Lung (tissue), 11 donors: ENCODE measurements at regions not wholly inside any gene's neighbourhood (a gene's known extent, or its start where the extent isn't known, plus 50 kb on each side); places are given as distances from the start of the nearest gene placed in this dataset.

Source experiments
- ATAC-seq: fragments of 200-7000 bp; cut with Tn5 transposase; one replicate; pipeline ENCODE4 v1.9.1; 2020; ENCODE audit warnings: moderate number of reproducible peaks; ENCODE audit not compliant: insufficient read depth, low FRiP score
- DNase-seq, 3 donors: peaks; one replicate each; pipeline ENCODE4 v3.0.0-alpha.2; 2013 to 2017
- H3K27ac ChIP-seq, 2 donors: one replicate each; pipeline ENCODE4 v1.5.1; 2013; ENCODE audit warnings: mild to moderate bottlenecking in 2 of 2, moderate library complexity in 2 of 2, control low read depth in 1 of 2, inconsistent platforms in 1 of 2, low read depth in 1 of 2, low read length in 1 of 2
- H3K27me3 ChIP-seq, 3 donors: one replicate each; pipeline ENCODE4 v1.5.1; 2013; ENCODE audit warnings: low read length in 2 of 3; ENCODE audit not compliant: control insufficient read depth in 3 of 3, insufficient read depth in 3 of 3
- H3K36me3 ChIP-seq, 4 donors: one replicate each; pipeline ENCODE4 v1.5.1; 2013; ENCODE audit warnings: low read length in 4 of 4, mild to moderate bottlenecking in 1 of 4, moderate library complexity in 1 of 4; ENCODE audit not compliant: control insufficient read depth in 4 of 4, insufficient read depth in 4 of 4
- H3K4me1 ChIP-seq, 5 donors: one replicate each; pipeline ENCODE4 v1.5.1; 2013; ENCODE audit warnings: low read length in 5 of 5, mild to moderate bottlenecking in 2 of 5, moderate library complexity in 1 of 5; ENCODE audit not compliant: control insufficient read depth in 5 of 5, insufficient read depth in 5 of 5
- H3K4me3 ChIP-seq: one replicate; pipeline ENCODE4 v1.5.1; 2013; ENCODE audit warnings: mild to moderate bottlenecking, control low read depth, moderate library complexity
- H3K9ac ChIP-seq, 2 donors: one replicate each; pipeline ENCODE4 v1.5.1; 2013; ENCODE audit warnings: low read length in 2 of 2, control low read depth in 1 of 2; ENCODE audit not compliant: insufficient read depth in 1 of 2
- H3K9me3 ChIP-seq, 4 donors: one replicate each; pipeline ENCODE4 v1.5.1; 2013; ENCODE audit warnings: low read length in 3 of 4, mild to moderate bottlenecking in 1 of 4, moderate library complexity in 1 of 4; ENCODE audit not compliant: control insufficient read depth in 4 of 4, insufficient read depth in 3 of 4
- WGBS, 2 donors: extraction: QIAGEN DNeasy Blood & Tissue Kit; methylation state at CpG; one replicate each; pipeline ENCODE4 v1.1.7; 2013; 5-methylcytosine and 5-hydroxymethylcytosine counted together
- TF ChIP-seq, protein P1 (sequence below): IDR thresholded peaks from 2 replicates; pipeline ENCODE4 v1.5.1; 2012; ENCODE audit warnings: mild to moderate bottlenecking; ENCODE audit errors: control extremely low read depth, extremely low read depth
- donor health status: control.
- donor health status: control.
- donor health status: Bipolar disorder and iron deficiency.
- donor health status: healthy.
- donor health status: DM: yes; HTN: yes; CAD: no.

- H3K27me3 ChIP-seq = peaks cover 0 to 3% (median 3%) of the 10 kb centered on the region in 3 donors
- no peak overlapping the region for H3K9ac ChIP-seq
- peaks cover 0 to 2% (median 0%) of the 10 kb centered on the region in 4 donors for H3K9me3 ChIP-seq
- no peaks in the 10 kb centered on the region for H3K36me3 ChIP-seq
- ATAC-seq (no peak), DNase-seq (no peak)
- whole genome bisulfite sequencing, 2 donors = 88 to 89% methylated on average over 4 of the region's 4 CpGs
- H3K4me3 ChIP-seq = no peak overlapping the region
- H3K27ac ChIP-seq = no peak overlapping the region
- H3K4me1 ChIP-seq = no peaks in the 10 kb centered on the region
- TF ChIP-seq, protein P1, sequence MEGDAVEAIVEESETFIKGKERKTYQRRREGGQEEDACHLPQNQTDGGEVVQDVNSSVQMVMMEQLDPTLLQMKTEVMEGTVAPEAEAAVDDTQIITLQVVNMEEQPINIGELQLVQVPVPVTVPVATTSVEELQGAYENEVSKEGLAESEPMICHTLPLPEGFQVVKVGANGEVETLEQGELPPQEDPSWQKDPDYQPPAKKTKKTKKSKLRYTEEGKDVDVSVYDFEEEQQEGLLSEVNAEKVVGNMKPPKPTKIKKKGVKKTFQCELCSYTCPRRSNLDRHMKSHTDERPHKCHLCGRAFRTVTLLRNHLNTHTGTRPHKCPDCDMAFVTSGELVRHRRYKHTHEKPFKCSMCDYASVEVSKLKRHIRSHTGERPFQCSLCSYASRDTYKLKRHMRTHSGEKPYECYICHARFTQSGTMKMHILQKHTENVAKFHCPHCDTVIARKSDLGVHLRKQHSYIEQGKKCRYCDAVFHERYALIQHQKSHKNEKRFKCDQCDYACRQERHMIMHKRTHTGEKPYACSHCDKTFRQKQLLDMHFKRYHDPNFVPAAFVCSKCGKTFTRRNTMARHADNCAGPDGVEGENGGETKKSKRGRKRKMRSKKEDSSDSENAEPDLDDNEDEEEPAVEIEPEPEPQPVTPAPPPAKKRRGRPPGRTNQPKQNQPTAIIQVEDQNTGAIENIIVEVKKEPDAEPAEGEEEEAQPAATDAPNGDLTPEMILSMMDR = no peak
Measured at GRCh38 chr1:229875086-229875485, 192.0 kb upstream of the GALNT2 start.

DNA sequence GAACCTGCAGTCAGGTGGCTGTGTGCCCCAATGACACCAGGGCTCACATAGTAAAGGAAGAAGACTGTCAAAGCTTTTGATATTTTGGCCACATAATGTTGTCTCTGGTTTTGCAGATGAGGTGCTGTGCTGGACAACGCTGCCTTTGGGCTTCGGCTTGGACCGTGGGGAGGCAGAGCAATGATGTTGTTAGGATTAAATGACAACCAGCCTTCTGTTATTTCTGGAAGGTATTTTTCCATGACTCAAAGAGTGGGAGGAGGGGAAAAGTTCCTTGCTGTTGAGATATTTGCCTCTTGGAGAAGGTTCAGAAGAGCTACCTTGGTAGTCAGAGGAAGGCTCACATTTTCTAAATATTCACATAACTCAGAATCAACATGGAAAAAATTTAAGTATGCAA is 187.3 kb upstream of the GALNT2 start:
- H3K4me3 ChIP-seq = no peak overlapping the region
- H3K9me3 ChIP-seq = peaks cover 0 to 2% (median 0%) of the 10 kb centered on the region in 4 donors
- H3K36me3 ChIP-seq = no peaks in the 10 kb centered on the region
- no peak overlapping the region for H3K9ac ChIP-seq
- H3K27me3 ChIP-seq = peaks cover 0 to 3% (median 0%) of the 10 kb centered on the region in 3 donors
- TF ChIP-seq, protein P1 = no peak
- H3K27ac ChIP-seq = no peak overlapping the region
- no peaks in the 10 kb centered on the region for H3K4me1 ChIP-seq
- no peak for DNase-seq
- WGBS, 2 donors = 81 to 93% methylated on average over 3 of the region's 3 CpGs
- ATAC-seq = no peak

- H3K9ac ChIP-seq = no peak overlapping the region
- DNase-seq (no peak), ATAC-seq (no peak)
- H3K9me3 ChIP-seq = peaks cover 0 to 2% (median 0%) of the 10 kb centered on the region in 4 donors
- H3K4me3 ChIP-seq = no peak overlapping the region
- no peaks in the 10 kb centered on the region for H3K4me1 ChIP-seq
- no peaks in the 10 kb centered on the region for H3K36me3 ChIP-seq
- WGBS, 2 donors = 82 to 87% methylated on average over 15 of the region's 15 CpGs
- H3K27me3 ChIP-seq = peaks cover 0 to 3% (median 0%) of the 10 kb centered on the region in 3 donors
- TF ChIP-seq, protein P1 = no peak
- no peak overlapping the region for H3K27ac ChIP-seq
Measured at GRCh38 chr1:229880271-229881170, 186.5 kb upstream of the GALNT2 start.
